KMS-11 (cell line): ENCODE measurements at regions not wholly inside any gene's neighbourhood (a gene's known extent, or its start where the extent isn't known, plus 50 kb on each side); places are given as distances from the start of the nearest gene placed in this dataset.

Source experiments
- H2AFZ ChIP-seq: fragments of 200-600 bp; sonication (generic); 2 replicates; pipeline ENCODE4 v1.6.1; 2016; ENCODE audit warnings: antibody characterized with exemption, mixed run types, low read depth
- H3K27ac ChIP-seq: fragments of 200-600 bp; sonication (generic); 2 replicates; pipeline ENCODE4 v1.6.1; 2016; ENCODE audit warnings: mild to moderate bottlenecking, mixed run types
- H3K27me3 ChIP-seq: fragments of 200-600 bp; sonication (generic); 2 replicates; pipeline ENCODE4 v1.6.1; 2017; ENCODE audit warnings: mild to moderate bottlenecking, low read depth, mixed run types, moderate library complexity; ENCODE audit not compliant: insufficient read depth
- H3K36me3 ChIP-seq: fragments of 200-600 bp; sonication (generic); 2 replicates; pipeline ENCODE4 v1.6.1; 2017; ENCODE audit warnings: mild to moderate bottlenecking, mixed run types; ENCODE audit not compliant: insufficient read depth
- H3K4me1 ChIP-seq: fragments of 200-600 bp; sonication (generic); 2 replicates; pipeline ENCODE4 v1.6.1; 2016; ENCODE audit warnings: mild to moderate bottlenecking, low read depth, mixed run types; ENCODE audit not compliant: poor library complexity, severe bottlenecking
- H3K4me2 ChIP-seq: fragments of 200-600 bp; sonication (generic); 2 replicates; pipeline ENCODE4 v1.7.0; 2016; ENCODE audit warnings: mild to moderate bottlenecking, mixed run types
- H3K4me3 ChIP-seq: fragments of 200-600 bp; sonication (generic); IDR thresholded peaks from 2 replicates; pipeline ENCODE4 v1.6.1; 2017; ENCODE audit warnings: low read depth, low read length, mixed read lengths; ENCODE audit not compliant: insufficient read depth
- H3K79me2 ChIP-seq: fragments of 200-600 bp; sonication (generic); 2 replicates; pipeline ENCODE4 v1.6.1; 2016; ENCODE audit warnings: low read depth, mixed run types; ENCODE audit not compliant: insufficient read depth
- H3K9ac ChIP-seq: fragments of 200-600 bp; sonication (generic); 2 replicates; pipeline ENCODE4 v1.6.1; 2016; ENCODE audit warnings: mild to moderate bottlenecking, mixed run types
- H4K20me1 ChIP-seq: fragments of 200-600 bp; sonication (generic); 2 replicates; pipeline ENCODE4 v1.6.1; 2016; ENCODE audit warnings: mild to moderate bottlenecking, mixed run types; ENCODE audit not compliant: insufficient read depth
- TF ChIP-seq, protein P1 (sequence below): fragments of 200-600 bp; sonication (generic); conservative IDR thresholded peaks from 2 replicates; pipeline ENCODE4 v1.6.1; 2017; ENCODE audit warnings: low read depth, mild to moderate bottlenecking, antibody characterized with exemption, low read length, moderate library complexity, mixed read lengths

DNA sequence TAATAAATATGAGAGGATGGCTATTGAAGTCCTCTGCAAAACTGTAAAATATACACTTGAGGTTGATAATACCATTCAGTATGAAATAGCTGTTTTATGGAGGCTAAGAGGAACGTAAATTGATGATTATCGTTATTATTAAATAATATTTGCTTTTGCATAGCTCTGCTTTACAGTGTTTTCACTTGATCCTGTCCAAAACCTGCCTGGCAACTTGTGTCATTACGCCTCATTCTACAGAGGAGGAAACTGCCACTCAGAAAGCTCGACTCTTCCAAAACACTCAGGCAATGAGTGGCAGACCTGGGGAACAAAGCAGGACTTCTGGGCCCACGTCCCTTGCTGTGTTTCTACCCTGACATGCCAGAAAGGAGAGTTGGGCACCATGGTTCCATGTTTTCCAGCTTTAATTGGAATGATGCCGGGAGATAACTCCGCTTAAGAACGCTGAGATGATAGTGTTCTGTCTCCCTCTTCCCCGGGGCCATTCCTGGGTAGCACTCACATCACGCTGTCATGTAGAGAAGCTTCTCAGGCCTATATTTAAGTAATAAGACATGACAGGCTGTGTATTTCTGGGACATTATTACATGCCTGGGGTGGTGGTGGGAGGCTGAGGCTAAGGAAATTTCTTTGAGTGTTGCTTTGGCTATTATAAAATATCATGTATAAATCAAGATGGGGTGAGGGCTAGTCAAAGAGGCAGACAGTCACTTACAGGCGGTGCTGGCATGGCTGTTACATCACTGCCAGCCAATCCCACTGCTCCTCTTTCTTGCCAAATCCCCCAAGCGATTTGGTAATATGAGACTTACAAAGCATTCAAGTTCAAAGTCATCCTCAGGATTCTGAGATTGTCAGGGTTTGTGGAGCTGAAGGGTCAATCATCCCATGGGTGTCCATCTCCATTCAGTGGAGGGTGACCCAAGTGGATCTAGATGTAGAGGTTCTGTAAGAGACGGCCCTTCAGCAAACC, 501.7 kb downstream of the INSC start:
- Histone ChIP-seq H2AFZ (no peak overlapping the region), H3K27ac (no peak overlapping the region), H3K36me3 (no peaks in the 10 kb centered on the region), H3K4me2 (no peak overlapping the region), H3K27me3 (no peaks in the 10 kb centered on the region), H3K79me2 (no peaks in the 10 kb centered on the region), H3K9ac (no peak overlapping the region), H4K20me1 (no peaks in the 10 kb centered on the region), H3K4me1 (no peaks in the 10 kb centered on the region), H3K4me3 (no peak overlapping the region)
- TF ChIP-seq, protein P1, sequence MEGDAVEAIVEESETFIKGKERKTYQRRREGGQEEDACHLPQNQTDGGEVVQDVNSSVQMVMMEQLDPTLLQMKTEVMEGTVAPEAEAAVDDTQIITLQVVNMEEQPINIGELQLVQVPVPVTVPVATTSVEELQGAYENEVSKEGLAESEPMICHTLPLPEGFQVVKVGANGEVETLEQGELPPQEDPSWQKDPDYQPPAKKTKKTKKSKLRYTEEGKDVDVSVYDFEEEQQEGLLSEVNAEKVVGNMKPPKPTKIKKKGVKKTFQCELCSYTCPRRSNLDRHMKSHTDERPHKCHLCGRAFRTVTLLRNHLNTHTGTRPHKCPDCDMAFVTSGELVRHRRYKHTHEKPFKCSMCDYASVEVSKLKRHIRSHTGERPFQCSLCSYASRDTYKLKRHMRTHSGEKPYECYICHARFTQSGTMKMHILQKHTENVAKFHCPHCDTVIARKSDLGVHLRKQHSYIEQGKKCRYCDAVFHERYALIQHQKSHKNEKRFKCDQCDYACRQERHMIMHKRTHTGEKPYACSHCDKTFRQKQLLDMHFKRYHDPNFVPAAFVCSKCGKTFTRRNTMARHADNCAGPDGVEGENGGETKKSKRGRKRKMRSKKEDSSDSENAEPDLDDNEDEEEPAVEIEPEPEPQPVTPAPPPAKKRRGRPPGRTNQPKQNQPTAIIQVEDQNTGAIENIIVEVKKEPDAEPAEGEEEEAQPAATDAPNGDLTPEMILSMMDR = no peak

DNA sequence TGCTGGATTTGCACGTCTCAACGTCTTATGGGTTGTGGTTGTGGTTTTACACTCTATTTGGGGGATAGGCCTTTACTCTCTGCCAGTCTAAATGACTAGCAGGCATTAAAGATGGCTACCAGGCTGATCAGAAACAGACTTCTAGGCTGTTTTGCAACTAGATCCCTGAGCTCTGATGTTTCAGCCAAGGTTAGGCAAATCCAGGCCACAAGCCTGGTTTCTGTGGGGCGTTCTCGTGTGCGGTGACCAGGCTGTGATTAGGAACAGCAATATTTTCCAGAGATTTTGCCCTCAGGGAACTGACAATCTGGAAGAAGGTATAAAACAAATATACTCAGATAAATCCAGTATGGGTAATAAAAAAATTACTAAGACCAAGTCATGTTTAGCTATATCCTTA, 502.4 kb downstream of the INSC start:
- H3K27ac ChIP-seq = no peak overlapping the region
- H4K20me1 ChIP-seq = no peaks in the 10 kb centered on the region
- no peaks in the 10 kb centered on the region for H3K27me3 ChIP-seq

DNA sequence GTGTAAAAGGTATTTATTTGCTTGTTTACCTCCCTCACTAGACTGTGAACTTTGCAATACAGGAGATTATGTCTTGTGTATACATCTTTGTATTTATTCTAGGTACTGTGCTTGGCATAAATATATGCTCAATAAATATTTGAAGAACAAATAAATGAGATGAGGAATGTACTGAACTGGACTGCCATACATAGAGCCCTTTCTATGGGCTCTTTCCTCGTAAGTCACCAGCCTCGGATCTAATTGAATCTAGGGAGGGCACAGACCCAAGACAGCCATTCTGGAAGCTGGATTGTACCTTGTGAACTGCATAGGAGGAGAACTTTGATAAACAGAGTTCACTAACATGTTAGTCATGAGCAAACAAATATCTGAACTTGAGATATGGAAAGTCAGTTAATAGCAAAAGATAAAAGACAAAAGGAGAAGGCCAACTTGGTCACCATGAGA, 503.9 kb downstream of the INSC start:
- Histone ChIP-seq H3K9ac (no peak overlapping the region), H4K20me1 (no peaks in the 10 kb centered on the region), H3K27ac (no peak overlapping the region), H3K27me3 (no peaks in the 10 kb centered on the region), H2AFZ (no peak overlapping the region), H3K36me3 (no peaks in the 10 kb centered on the region), H3K79me2 (no peaks in the 10 kb centered on the region), H3K4me3 (no peak overlapping the region), H3K4me1 (no peaks in the 10 kb centered on the region), H3K4me2 (no peak overlapping the region)
- TF ChIP-seq, protein P1 = no peak

More for the DNA sequence above, 502.4 kb downstream of the INSC start:
- Histone ChIP-seq H2AFZ (no peak overlapping the region), H3K4me3 (no peak overlapping the region), H3K79me2 (no peaks in the 10 kb centered on the region), H3K4me1 (no peaks in the 10 kb centered on the region), H3K9ac (no peak overlapping the region), H3K36me3 (no peaks in the 10 kb centered on the region), H3K4me2 (no peak overlapping the region)
- TF ChIP-seq, protein P1 = no peak

DNA sequence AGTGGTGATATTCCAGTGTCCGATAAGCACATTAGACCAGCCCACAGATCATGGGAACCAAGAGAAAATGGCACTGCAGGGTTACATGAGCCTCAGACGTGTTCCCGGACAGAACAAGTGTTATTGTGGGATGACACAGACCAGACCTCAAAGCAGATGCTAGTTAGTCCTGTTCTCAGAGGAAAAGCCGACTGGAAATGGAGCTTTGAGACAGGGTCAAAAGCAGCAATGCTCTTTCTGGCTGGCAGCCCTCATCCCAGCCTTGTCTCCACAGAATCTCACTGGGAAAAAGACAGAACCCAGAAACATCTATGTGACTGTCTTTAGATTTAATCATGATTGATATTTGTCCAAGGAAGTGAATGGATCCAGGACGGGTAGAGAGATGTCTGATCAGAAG, 506.8 kb downstream of the INSC start:
- H3K27ac ChIP-seq = no peak overlapping the region
- H3K27me3 ChIP-seq = no peaks in the 10 kb centered on the region
- H3K4me2 ChIP-seq = no peak overlapping the region
- H4K20me1 ChIP-seq = no peaks in the 10 kb centered on the region
- TF ChIP-seq, protein P1 = no peak
- no peak overlapping the region for H3K9ac ChIP-seq
- H3K79me2 ChIP-seq = no peaks in the 10 kb centered on the region
- no peak overlapping the region for H3K4me3 ChIP-seq
- H2AFZ ChIP-seq = no peak overlapping the region
- no peaks in the 10 kb centered on the region for H3K4me1 ChIP-seq
- H3K36me3 ChIP-seq = no peaks in the 10 kb centered on the region
